Panc1 (cell line): ENCODE measurements at regions not wholly inside any gene's neighbourhood (a gene's known extent, or its start where the extent isn't known, plus 50 kb on each side); places are given as distances from the start of the nearest gene placed in this dataset.

ENCODE experiments used
- ATAC-seq: fragments of 200-7000 bp; cut with Tn5 transposase; 2 replicates; pipeline ENCODE4 v1.9.1; 2020; ENCODE audit warnings: mild to moderate bottlenecking, moderate library complexity
- BruUV-seq: library from RNA; stranded (reverse); fragments of 400-500 nt; replicated peaks from 2 replicates; lab custom pipeline; 2021; lab: Mats Ljungman, UMichigan
- CTCF ChIA-PET: fragments of 300-600 bp; sonication (Branson Sonifier 250); formaldehyde crosslinking; loops from one replicate; lab custom pipeline; 2022; ENCODE audit warnings: antibody characterized with exemption; lab: Charles Lee
- POLR2A ChIA-PET: fragments of 300-600 bp; sonication (Branson Sonifier 250); formaldehyde crosslinking; loops from one replicate; lab custom pipeline; 2022; ENCODE audit warnings: antibody characterized with exemption; lab: Charles Lee
- DNase-seq: peaks from one replicate; pipeline ENCODE4 v3.0.0-alpha.2; 2010; ENCODE audit warnings: low read depth, low spot score
- H3K27ac ChIP-seq: 2 replicates; pipeline ENCODE4 v1.5.1; 2011; ENCODE audit warnings: mild to moderate bottlenecking, low read length, inconsistent platforms
- H3K27me3 ChIP-seq: fragments of 200-500 bp; sonication (Bioruptor generic); 2 replicates; pipeline ENCODE4 v1.6.0; 2014; ENCODE audit warnings: low read length, inconsistent platforms; ENCODE audit not compliant: control insufficient read depth, insufficient read depth
- H3K36me3 ChIP-seq: fragments of 200-500 bp; sonication (Bioruptor generic); 2 replicates; pipeline ENCODE4 v1.5.1; 2014; ENCODE audit warnings: inconsistent platforms, mild to moderate bottlenecking, low read length, moderate library complexity; ENCODE audit not compliant: control insufficient read depth, insufficient read depth
- H3K4me1 ChIP-seq: 2 replicates; pipeline ENCODE4 v1.5.1; 2011; ENCODE audit warnings: inconsistent platforms, mild to moderate bottlenecking, low read length, moderate library complexity; ENCODE audit not compliant: control insufficient read depth, insufficient read depth
- H3K4me3 ChIP-seq, 2 experiments: 2 replicates each; pipeline ENCODE4 v1.5.1; 2011 to 2012; ENCODE audit warnings: low read depth in 2 of 2, low read length in 2 of 2, mild to moderate bottlenecking in 2 of 2, inconsistent platforms in 1 of 2, moderate library complexity in 1 of 2
- H3K9me3 ChIP-seq: fragments of 200-500 bp; sonication (Bioruptor generic); 2 replicates; pipeline ENCODE4 v1.5.1; 2014; ENCODE audit warnings: low read depth, mild to moderate bottlenecking, inconsistent platforms, low read length, moderate library complexity; ENCODE audit not compliant: control insufficient read depth, insufficient read depth
- CTCF ChIP-seq: fragments of 450-650 bp; IDR thresholded peaks from 2 replicates; pipeline ENCODE4 v1.5.1; 2017; ENCODE audit warnings: mild to moderate bottlenecking
- POLR2AphosphoS5 ChIP-seq: IDR thresholded peaks from 2 replicates; pipeline ENCODE4 v1.6.1; 2012; ENCODE audit warnings: mild to moderate bottlenecking, low read depth, low read length, moderate library complexity
- REST ChIP-seq, 2 experiments: IDR thresholded peaks; 2 replicates each; pipeline ENCODE4 v1.6.1; 2011 to 2012; ENCODE audit warnings: low read depth in 2 of 2, control low read depth in 1 of 2, low read length in 1 of 2, mild to moderate bottlenecking in 1 of 2, moderate library complexity in 1 of 2; ENCODE audit not compliant: insufficient read depth in 1 of 2
- SIN3A ChIP-seq: IDR thresholded peaks from 2 replicates; pipeline ENCODE4 v1.6.1; 2012; ENCODE audit warnings: low read depth, mild to moderate bottlenecking, low read length, moderate library complexity, borderline replicate concordance; ENCODE audit not compliant: insufficient read depth
- TCF7L2 ChIP-seq: IDR thresholded peaks from 2 replicates; pipeline ENCODE4 v1.6.1; 2011; ENCODE audit warnings: mild to moderate bottlenecking, low read depth, low read length, inconsistent platforms
- in situ Hi-C: cut with HindIII; loops from 2 replicates; pipeline ENCODE4 v1.10.0; 2016; ENCODE audit warnings: low sequenced_read_pairs, low pct_unique_long_range_greater_than_20kb
- intact Hi-C: fragments of 100-400 bp; cut with micrococcal nuclease; formaldehyde crosslinking; loops from one replicate; pipeline ENCODE4 v1.10.0; 2022; ENCODE audit not compliant: unreplicated experiment

- DNase-seq: no peak
- no peak for TF ChIP-seq TCF7L2
- no peak for TF ChIP-seq REST (IDR thresholded peaks at IDR 0.05; ENCODE audit: insufficient read depth in 1 of 2, low read depth in 2 of 2, low read length in 1 of 2)
- no peak for TF ChIP-seq POLR2AphosphoS5
- no peak for TF ChIP-seq CTCF
- TF ChIP-seq SIN3A: no peak
- no peak for ATAC-seq
- no TSS peak for BruUV-seq
- CTCF ChIA-PET: no interaction called here
- Histone ChIP-seq H3K4me3 (no peak overlapping the region), H3K27me3 (no peaks in the 10 kb centered on the region), H3K27ac (no peak overlapping the region), H3K36me3 (no peaks in the 10 kb centered on the region), H3K4me1 (no peaks in the 10 kb centered on the region), H3K9me3 (no peaks in the 10 kb centered on the region)
- intact Hi-C loops: no loop called here
- in situ Hi-C loops: no loop called here
- POLR2A ChIA-PET: no interaction called here
These were observed 85.3 kb downstream of the SPATA31D1 start for GRCh38 chr9:82073551-82074543.

- Histone ChIP-seq H3K27ac (no peak overlapping the region), H3K9me3 (no peaks in the 10 kb centered on the region), H3K36me3 (no peaks in the 10 kb centered on the region), H3K4me3 (no peak overlapping the region), H3K27me3 (no peaks in the 10 kb centered on the region), H3K4me1 (no peaks in the 10 kb centered on the region)
- POLR2A ChIA-PET: no interaction called here
- intact Hi-C loops: no loop called here
- BruUV-seq: no TSS peak
- TF ChIP-seq POLR2AphosphoS5 (no peak), SIN3A (no peak), CTCF (no peak), TCF7L2 (no peak), REST (IDR thresholded peaks at IDR 0.05; ENCODE audit: insufficient read depth in 1 of 2, low read depth in 2 of 2, low read length in 1 of 2) (no peak)
- ATAC-seq (no peak), DNase-seq (no peak)
- CTCF ChIA-PET: no interaction called here
- in situ Hi-C loops: no loop called here
These were observed 91.7 kb downstream of the SPATA31D1 start for GRCh38 chr9:82080265-82080664.
